ENCODE measurements at regions not wholly inside any gene's neighbourhood (a gene's known extent, or its start where the extent isn't known, plus 50 kb on each side); places are given as distances from the start of the nearest gene placed in this dataset.

DNA sequence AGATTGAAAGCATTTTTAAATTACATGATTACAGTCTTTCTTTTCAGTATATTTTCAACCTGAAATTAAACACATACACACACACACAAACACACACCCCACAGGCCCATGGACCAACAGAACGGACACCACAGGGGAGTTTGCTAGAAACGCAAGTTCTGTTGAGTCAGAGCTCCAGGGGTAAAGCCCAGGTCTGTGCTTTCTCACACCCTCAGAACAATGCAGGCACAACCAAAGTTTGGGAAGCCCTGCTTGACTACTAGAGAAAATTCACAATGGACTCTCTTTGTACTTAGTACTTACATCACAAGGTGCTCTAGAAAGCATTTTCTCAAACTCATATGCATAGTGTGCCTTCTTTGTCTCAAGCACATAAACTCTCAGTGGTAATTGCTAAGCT lies 704.0 kb upstream of the IGFBP3 start:
- no peak for TF ChIP-seq SIX5 (IDR thresholded peaks at IDR 0.05; ENCODE audit: low read depth, low read length)
- no peak for TF ChIP-seq POLR2A (IDR thresholded peaks at IDR 0.05; ENCODE audit: control extremely low read depth in 1 of 2, low read depth in 2 of 2, low read length in 2 of 2)
- TF ChIP-seq, protein P1, sequence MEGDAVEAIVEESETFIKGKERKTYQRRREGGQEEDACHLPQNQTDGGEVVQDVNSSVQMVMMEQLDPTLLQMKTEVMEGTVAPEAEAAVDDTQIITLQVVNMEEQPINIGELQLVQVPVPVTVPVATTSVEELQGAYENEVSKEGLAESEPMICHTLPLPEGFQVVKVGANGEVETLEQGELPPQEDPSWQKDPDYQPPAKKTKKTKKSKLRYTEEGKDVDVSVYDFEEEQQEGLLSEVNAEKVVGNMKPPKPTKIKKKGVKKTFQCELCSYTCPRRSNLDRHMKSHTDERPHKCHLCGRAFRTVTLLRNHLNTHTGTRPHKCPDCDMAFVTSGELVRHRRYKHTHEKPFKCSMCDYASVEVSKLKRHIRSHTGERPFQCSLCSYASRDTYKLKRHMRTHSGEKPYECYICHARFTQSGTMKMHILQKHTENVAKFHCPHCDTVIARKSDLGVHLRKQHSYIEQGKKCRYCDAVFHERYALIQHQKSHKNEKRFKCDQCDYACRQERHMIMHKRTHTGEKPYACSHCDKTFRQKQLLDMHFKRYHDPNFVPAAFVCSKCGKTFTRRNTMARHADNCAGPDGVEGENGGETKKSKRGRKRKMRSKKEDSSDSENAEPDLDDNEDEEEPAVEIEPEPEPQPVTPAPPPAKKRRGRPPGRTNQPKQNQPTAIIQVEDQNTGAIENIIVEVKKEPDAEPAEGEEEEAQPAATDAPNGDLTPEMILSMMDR (IDR thresholded peaks at IDR 0.05; ENCODE audit: control extremely low read depth in 1 of 3, insufficient read depth in 1 of 3, low read depth in 1 of 3, low read length in 3 of 3), result no peak
- no peak for TF ChIP-seq POLR2AphosphoS5 (IDR thresholded peaks at IDR 0.05; ENCODE audit: low read depth, low read length)
- no peak for TF ChIP-seq NANOG (IDR thresholded peaks at IDR 0.05; ENCODE audit: insufficient read depth, low read depth, low read length, poor library complexity, severe bottlenecking)
- no peak for TF ChIP-seq SP4 (IDR thresholded peaks at IDR 0.05; ENCODE audit: low read length)
- no peak for TF ChIP-seq PHF8 (conservative IDR thresholded peaks at IDR 0.05; ENCODE audit: low read depth, low read length)
- no peak for TF ChIP-seq SP2 (IDR thresholded peaks at IDR 0.05; ENCODE audit: low read length)
- no peak for TF ChIP-seq TBP (IDR thresholded peaks at IDR 0.05; ENCODE audit: low read depth, low read length)
- TF ChIP-seq EZH2 (IDR thresholded peaks at IDR 0.05; ENCODE audit: low read depth, low read length, severe bottlenecking), result no peak
- TF ChIP-seq EP300 (IDR thresholded peaks at IDR 0.05; ENCODE audit: borderline replicate concordance in 1 of 2, low read depth in 2 of 2, low read length in 2 of 2), result no peak
- no peak for TF ChIP-seq CBX8 (IDR thresholded peaks at IDR 0.05; ENCODE audit: borderline replicate concordance, low read depth, low read length)

All from H1 (cell line).